H9 (cell line): ENCODE measurements at regions not wholly inside any gene's neighbourhood (a gene's known extent, or its start where the extent isn't known, plus 50 kb on each side); places are given as distances from the start of the nearest gene placed in this dataset.

Source experiments
- DNase-seq: peaks from one replicate; pipeline ENCODE4 v3.0.0-alpha.2; 2017
- H2AFZ ChIP-seq: one replicate; pipeline ENCODE4 v1.6.1; 2013; ENCODE audit warnings: mild to moderate bottlenecking, low read length, control low read depth, moderate library complexity
- H2AK5ac ChIP-seq: 2 replicates; pipeline ENCODE4 v1.6.1; 2013; ENCODE audit warnings: low read length, control low read depth, mixed read lengths; ENCODE audit not compliant: insufficient read length
- H2BK120ac ChIP-seq: one replicate; pipeline ENCODE4 v1.6.1; 2013; ENCODE audit warnings: low read depth, mild to moderate bottlenecking, low read length, control low read depth, inconsistent platforms; ENCODE audit not compliant: poor library complexity, severe bottlenecking
- H2BK12ac ChIP-seq: 2 replicates; pipeline ENCODE4 v1.6.1; 2013; ENCODE audit warnings: low read length, control low read depth, mixed read lengths, low read depth; ENCODE audit not compliant: insufficient read length
- H2BK15ac ChIP-seq: 2 replicates; pipeline ENCODE4 v1.6.1; 2013; ENCODE audit warnings: low read depth, low read length, control low read depth
- H2BK20ac ChIP-seq: one replicate; pipeline ENCODE4 v1.6.1; 2013; ENCODE audit warnings: low read depth, mild to moderate bottlenecking, low read length, control low read depth, inconsistent platforms; ENCODE audit not compliant: poor library complexity, severe bottlenecking
- H2BK5ac ChIP-seq: 2 replicates; pipeline ENCODE4 v1.6.1; 2013; ENCODE audit warnings: low read length, control low read depth, mixed read lengths; ENCODE audit not compliant: insufficient read length
- H3K14ac ChIP-seq: 2 replicates; pipeline ENCODE4 v1.6.1; 2013; ENCODE audit warnings: low read length, control low read depth; ENCODE audit not compliant: insufficient read depth
- H3K18ac ChIP-seq: 2 replicates; pipeline ENCODE4 v1.6.1; 2013; ENCODE audit warnings: low read depth, mild to moderate bottlenecking, mixed read lengths, low read length, control low read depth; ENCODE audit not compliant: insufficient read length
- H3K23ac ChIP-seq: 2 replicates; pipeline ENCODE4 v1.6.1; 2013; ENCODE audit warnings: low read length, control low read depth, mixed read lengths, low read depth; ENCODE audit not compliant: insufficient read length
- H3K23me2 ChIP-seq: 2 replicates; pipeline ENCODE4 v1.6.1; 2013; ENCODE audit warnings: low read depth, mild to moderate bottlenecking, mixed read lengths, low read length, control low read depth; ENCODE audit not compliant: insufficient read length, poor library complexity, severe bottlenecking
- H3K27ac ChIP-seq: 2 replicates; pipeline ENCODE4 v1.5.1; 2013; ENCODE audit warnings: low read length, control low read depth, mixed read lengths, low read depth; ENCODE audit not compliant: insufficient read length
- H3K27me3 ChIP-seq: 2 replicates; pipeline ENCODE4 v1.6.1; 2013; ENCODE audit warnings: low read length, control low read depth, inconsistent platforms; ENCODE audit not compliant: insufficient read depth
- H3K4ac ChIP-seq: 2 replicates; pipeline ENCODE4 v1.6.1; 2013; ENCODE audit warnings: low read depth, mild to moderate bottlenecking, control low read depth, inconsistent platforms, low read length, moderate library complexity
- H3K4me1 ChIP-seq: 2 replicates; pipeline ENCODE4 v1.6.1; 2013; ENCODE audit warnings: low read length, control low read depth, inconsistent platforms; ENCODE audit not compliant: insufficient read depth
- H3K4me2 ChIP-seq: 2 replicates; pipeline ENCODE4 v1.6.1; 2013; ENCODE audit warnings: low read length, control low read depth, mixed read lengths; ENCODE audit not compliant: insufficient read length, insufficient read depth
- H3K56ac ChIP-seq: 2 replicates; pipeline ENCODE4 v1.6.1; 2013; ENCODE audit warnings: low read depth, mild to moderate bottlenecking, mixed read lengths, low read length, control low read depth; ENCODE audit not compliant: insufficient read length
- H3K79me1 ChIP-seq: 2 replicates; pipeline ENCODE4 v1.6.1; 2013; ENCODE audit warnings: low read depth, mild to moderate bottlenecking, moderate library complexity, low read length, control low read depth, inconsistent platforms; ENCODE audit not compliant: insufficient read depth, poor library complexity, severe bottlenecking
- H3K79me2 ChIP-seq: 2 replicates; pipeline ENCODE4 v1.6.1; 2013; ENCODE audit warnings: low read length, control low read depth, inconsistent platforms; ENCODE audit not compliant: insufficient read depth
- H3K9ac ChIP-seq: 2 replicates; pipeline ENCODE4 v1.6.1; 2013; ENCODE audit warnings: low read length, control low read depth, mixed read lengths; ENCODE audit not compliant: insufficient read length; ENCODE audit errors: extremely low read depth
- H3K9me3 ChIP-seq: one replicate; pipeline ENCODE4 v1.6.1; 2013; ENCODE audit warnings: low read depth, low read length, inconsistent platforms; ENCODE audit not compliant: control insufficient read depth
- H3T11ph ChIP-seq: one replicate; pipeline ENCODE4 v1.6.1; 2013; ENCODE audit warnings: mild to moderate bottlenecking, low read length, control low read depth, inconsistent platforms
- H4K20me1 ChIP-seq: one replicate; pipeline ENCODE4 v1.6.1; 2013; ENCODE audit not compliant: control insufficient read depth, insufficient read length, insufficient read depth
- H4K5ac ChIP-seq: 2 replicates; pipeline ENCODE4 v1.6.1; 2013; ENCODE audit warnings: low read depth, mild to moderate bottlenecking, mixed read lengths, low read length, control low read depth; ENCODE audit not compliant: insufficient read length
- H4K8ac ChIP-seq: replicated peaks from 2 replicates; pipeline ENCODE4 v1.6.1; 2013; ENCODE audit warnings: low read length, control low read depth, mixed read lengths, low read depth; ENCODE audit not compliant: insufficient read length
- H4K91ac ChIP-seq: 2 replicates; pipeline ENCODE4 v1.6.1; 2013; ENCODE audit warnings: low read depth, mild to moderate bottlenecking, moderate library complexity, mixed read lengths, low read length, control low read depth; ENCODE audit not compliant: insufficient read length
- H3K27ac Mint-ChIP-seq, 3 experiments: 2 replicates in 2 of 3; 3 replicates in 1 of 3; pipeline ENCODE4 v1.8.0; 2020 to 2021; ENCODE audit warnings: mixed read lengths in 3 of 3, mild to moderate bottlenecking in 1 of 3, moderate library complexity in 1 of 3
- H3K27me3 Mint-ChIP-seq: 2 replicates; pipeline ENCODE4 v1.8.0; 2021; ENCODE audit warnings: low read depth, mild to moderate bottlenecking, moderate library complexity, mixed read lengths
- H3K36me3 Mint-ChIP-seq, 3 experiments: 2 replicates in 2 of 3; 3 replicates in 1 of 3; pipeline ENCODE4 v1.8.0; 2020 to 2021; ENCODE audit warnings: low read depth in 3 of 3, mixed read lengths in 3 of 3; ENCODE audit not compliant: insufficient read depth in 1 of 3
- H3K4me1 Mint-ChIP-seq, 2 experiments: 2 replicates each; pipeline ENCODE4 v1.8.0; 2020; ENCODE audit warnings: mixed read lengths in 2 of 2
- H3K4me3 Mint-ChIP-seq, 2 experiments: 2 replicates in 1 of 2; 3 replicates in 1 of 2; pipeline ENCODE4 v1.8.0; 2020 to 2021; ENCODE audit warnings: mild to moderate bottlenecking in 2 of 2, mixed read lengths in 2 of 2, moderate library complexity in 1 of 2
- H3K9me3 Mint-ChIP-seq, 2 experiments: 2 replicates in 1 of 2; 3 replicates in 1 of 2; pipeline ENCODE4 v1.8.0; 2020; ENCODE audit warnings: mild to moderate bottlenecking in 2 of 2, mixed read lengths in 2 of 2, moderate library complexity in 1 of 2
- WGBS: extraction: QIAGEN DNeasy Blood & Tissue Kit; methylation state at CpG from one replicate; pipeline ENCODE4 v1.1.7; 2013; ENCODE audit warnings: missing lambda C conversion rate, low lambda C conversion rate, mixed read lengths; ENCODE audit not compliant: insufficient read length; ENCODE audit errors: extremely low coverage; 5-methylcytosine and 5-hydroxymethylcytosine counted together
- TF ChIP-seq, protein P1 (sequence below): fragments of 200-600 bp; sonication (generic); conservative IDR thresholded peaks from 3 replicates; pipeline ENCODE4 v1.8.0; 2021; ENCODE audit warnings: antibody characterized with exemption, mild to moderate bottlenecking

DNA sequence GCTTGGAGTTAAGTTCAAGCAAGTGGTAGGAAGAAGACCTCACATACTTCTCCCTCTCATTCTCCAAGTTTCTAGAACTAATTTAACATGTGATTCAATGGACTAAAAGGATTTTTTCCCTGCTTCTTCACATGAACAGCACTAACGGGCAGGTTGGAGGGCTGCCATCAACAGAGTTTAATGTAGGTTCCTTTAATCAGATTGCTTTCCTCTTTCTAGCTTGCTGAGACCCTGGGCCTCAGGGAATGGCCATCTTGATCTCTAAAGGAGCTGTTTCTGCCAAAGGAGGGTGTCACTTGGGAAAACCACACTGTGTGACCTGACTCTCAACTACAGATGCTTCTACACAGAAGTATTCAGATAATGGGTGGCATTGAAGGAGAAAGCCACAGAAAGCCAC is 223.3 kb downstream of the PIK3R1 start:
- Histone ChIP-seq H3K4me2 (no peak overlapping the region), H2BK12ac (no peak overlapping the region), H3K9me3 (no peaks in the 10 kb centered on the region), H2AFZ (no peak overlapping the region), H3K23me2 (no peaks in the 10 kb centered on the region), H4K5ac (no peak overlapping the region), H4K20me1 (no peaks in the 10 kb centered on the region), H2BK120ac (no peak overlapping the region), H3K23ac (no peak overlapping the region), H3T11ph (no peak overlapping the region), H3K14ac (no peak overlapping the region), H3K79me2 (no peaks in the 10 kb centered on the region), H3K4me1 (no peaks in the 10 kb centered on the region), H3K9ac (no peak overlapping the region), H3K56ac (no peak overlapping the region), H2BK20ac (no peak overlapping the region), H2BK5ac (no peak overlapping the region), H4K91ac (no peak overlapping the region), H2AK5ac (no peak overlapping the region), H3K4ac (no peak overlapping the region), H3K18ac (no peak overlapping the region), H3K27me3 (no peaks in the 10 kb centered on the region), H2BK15ac (no peak overlapping the region), H4K8ac (no peak overlapping the region), H3K27ac (no peak overlapping the region), H3K79me1 (no peaks in the 10 kb centered on the region)
- Mint-ChIP-seq H3K27me3 (peaks cover 4% of the 10 kb centered on the region), H3K9me3 (no peaks in the 10 kb centered on the region), H3K27ac (no peak overlapping the region), H3K36me3 (no peaks in the 10 kb centered on the region; a peak in 1 of 7 replicates), H3K4me3 (no peak overlapping the region), H3K4me1 (0 out of 4 replicates have a peak, but pooled peaks cover 0 to 7% of the 10 kb centered on the region in 2 experiments)
- no CpG with 5 or more reads among the region's 1 CpG for WGBS
- TF ChIP-seq, protein P1, sequence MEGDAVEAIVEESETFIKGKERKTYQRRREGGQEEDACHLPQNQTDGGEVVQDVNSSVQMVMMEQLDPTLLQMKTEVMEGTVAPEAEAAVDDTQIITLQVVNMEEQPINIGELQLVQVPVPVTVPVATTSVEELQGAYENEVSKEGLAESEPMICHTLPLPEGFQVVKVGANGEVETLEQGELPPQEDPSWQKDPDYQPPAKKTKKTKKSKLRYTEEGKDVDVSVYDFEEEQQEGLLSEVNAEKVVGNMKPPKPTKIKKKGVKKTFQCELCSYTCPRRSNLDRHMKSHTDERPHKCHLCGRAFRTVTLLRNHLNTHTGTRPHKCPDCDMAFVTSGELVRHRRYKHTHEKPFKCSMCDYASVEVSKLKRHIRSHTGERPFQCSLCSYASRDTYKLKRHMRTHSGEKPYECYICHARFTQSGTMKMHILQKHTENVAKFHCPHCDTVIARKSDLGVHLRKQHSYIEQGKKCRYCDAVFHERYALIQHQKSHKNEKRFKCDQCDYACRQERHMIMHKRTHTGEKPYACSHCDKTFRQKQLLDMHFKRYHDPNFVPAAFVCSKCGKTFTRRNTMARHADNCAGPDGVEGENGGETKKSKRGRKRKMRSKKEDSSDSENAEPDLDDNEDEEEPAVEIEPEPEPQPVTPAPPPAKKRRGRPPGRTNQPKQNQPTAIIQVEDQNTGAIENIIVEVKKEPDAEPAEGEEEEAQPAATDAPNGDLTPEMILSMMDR, result no peak
- no peak for DNase-seq
